ENCODE measurements at regions not wholly inside any gene's neighbourhood (a gene's known extent, or its start where the extent isn't known, plus 50 kb on each side); places are given as distances from the start of the nearest gene placed in this dataset.
"Not testable (repeated sequence)": the region's sequence is repeated elsewhere in the genome, so short reads cannot be mapped to it uniquely, and the experiment has no call there.

- no peak for FAIRE-seq
Observed at GRCh38 chr2:215652388-215652787, 216.5 kb upstream of the FN1 start.

- FAIRE-seq: no peak
Observed at GRCh38 chr2:215651412-215651811, 215.5 kb upstream of the FN1 start.

- FAIRE-seq: no peak
Observed at GRCh38 chr2:215644233-215644897, 208.5 kb upstream of the FN1 start.

- FAIRE-seq: no peak
Observed at GRCh38 chr2:215638687-215639086, 202.8 kb upstream of the FN1 start.

GRCh38 chr2:215637651-215638050, 201.8 kb upstream of the FN1 start:
- no peak for FAIRE-seq

- no peak for FAIRE-seq
Observed at GRCh38 chr2:215636816-215637215, 200.9 kb upstream of the FN1 start.

GRCh38 chr2:215635788-215636139, 199.9 kb upstream of the FN1 start:
- no peak for FAIRE-seq

GRCh38 chr2:215635071-215635787, 199.4 kb upstream of the FN1 start:
- no peak for FAIRE-seq

GRCh38 chr2:215633360-215633759, 197.5 kb upstream of the FN1 start:
- FAIRE-seq: no peak

- FAIRE-seq: no peak
Observed at GRCh38 chr2:215631696-215632095, 195.8 kb upstream of the FN1 start.

GRCh38 chr2:215630796-215631195, 194.9 kb upstream of the FN1 start:
- FAIRE-seq: not testable (repeated sequence)

GRCh38 chr2:215627771-215628170, 191.9 kb upstream of the FN1 start:
- FAIRE-seq: no peak

- FAIRE-seq: no peak
Observed at GRCh38 chr2:215626812-215627281, 191.0 kb upstream of the FN1 start.

GRCh38 chr2:215626063-215626462, 190.2 kb upstream of the FN1 start:
- no peak for FAIRE-seq

GRCh38 chr2:215625207-215625606, 189.3 kb upstream of the FN1 start:
- no peak for FAIRE-seq

- no peak for FAIRE-seq
Observed at GRCh38 chr2:215624423-215624829, 188.6 kb upstream of the FN1 start.

- FAIRE-seq: no peak
Observed at GRCh38 chr2:215622837-215623236, 187.0 kb upstream of the FN1 start.

- no peak for FAIRE-seq
Observed at GRCh38 chr2:215621381-215621780, 185.5 kb upstream of the FN1 start.

- FAIRE-seq: no peak
Observed at GRCh38 chr2:215620528-215620927, 184.7 kb upstream of the FN1 start.

- no peak for FAIRE-seq
Observed at GRCh38 chr2:215619989-215620388, 184.1 kb upstream of the FN1 start.

GRCh38 chr2:215619022-215619958, 183.4 kb upstream of the FN1 start:
- no peak for FAIRE-seq

GRCh38 chr2:215618145-215618544, 182.3 kb upstream of the FN1 start:
- FAIRE-seq: no peak

- no peak for FAIRE-seq
Observed at GRCh38 chr2:215617060-215617824, 181.4 kb upstream of the FN1 start.
